ENCODE measurements at regions not wholly inside any gene's neighbourhood (a gene's known extent, or its start where the extent isn't known, plus 50 kb on each side); places are given as distances from the start of the nearest gene placed in this dataset.

- DNase-seq (ENCODE audit: low spot score), result no peak
Observed at GRCh38 chr2:109070290-109070689, 58.7 kb upstream of the SH3RF3 start.

- DNase-seq (ENCODE audit: low spot score), result no peak
Observed at GRCh38 chr2:109069331-109070194, 59.4 kb upstream of the SH3RF3 start.

- no peak for DNase-seq (ENCODE audit: low spot score)
Observed at GRCh38 chr2:109068811-109069210, 60.2 kb upstream of the SH3RF3 start.

GRCh38 chr2:109067631-109068125 lies 61.3 kb upstream of the SH3RF3 start:
- DNase-seq (ENCODE audit: low spot score), result no peak

GRCh38 chr2:109066917-109067597 lies 61.9 kb upstream of the SH3RF3 start:
- DNase-seq (ENCODE audit: low spot score), result no peak

- no peak for DNase-seq (ENCODE audit: low spot score)
Observed at GRCh38 chr2:109066501-109066900, 62.5 kb upstream of the SH3RF3 start.

- no peak for DNase-seq (ENCODE audit: low spot score)
Observed at GRCh38 chr2:109065391-109065734, 63.6 kb upstream of the SH3RF3 start.

GRCh38 chr2:109064660-109065390 lies 64.2 kb upstream of the SH3RF3 start:
- no peak for DNase-seq (ENCODE audit: low spot score)

GRCh38 chr2:109062859-109063700 lies 65.9 kb upstream of the SH3RF3 start:
- no peak for DNase-seq (ENCODE audit: low spot score)

- no peak for DNase-seq (ENCODE audit: low spot score)
Observed at GRCh38 chr2:109062145-109062858, 66.7 kb upstream of the SH3RF3 start.

GRCh38 chr2:109061736-109062135 lies 67.3 kb upstream of the SH3RF3 start:
- DNase-seq (ENCODE audit: low spot score), result no peak

- DNase-seq (ENCODE audit: low spot score), result no peak
Observed at GRCh38 chr2:109060496-109060895, 68.5 kb upstream of the SH3RF3 start.

- DNase-seq (ENCODE audit: low spot score), result no peak
Observed at GRCh38 chr2:109059474-109060165, 69.4 kb upstream of the SH3RF3 start.

- no peak for DNase-seq (ENCODE audit: low spot score)
Observed at GRCh38 chr2:109058802-109059201, 69.8 kb upstream of the EDAR start.

GRCh38 chr2:109058191-109058632 lies 69.2 kb upstream of the EDAR start:
- no peak for DNase-seq (ENCODE audit: low spot score)

- peak; percentile 10 for DNase-seq (ENCODE audit: low spot score)
Observed at GRCh38 chr2:109057686-109058085, 68.7 kb upstream of the EDAR start.

GRCh38 chr2:109055435-109055834 lies 66.4 kb upstream of the EDAR start:
- DNase-seq (ENCODE audit: low spot score), result no peak

- DNase-seq (ENCODE audit: low spot score), result no peak
Observed at GRCh38 chr2:109054865-109055264, 65.8 kb upstream of the EDAR start.

GRCh38 chr2:109053716-109054115 lies 64.7 kb upstream of the EDAR start:
- DNase-seq (ENCODE audit: low spot score), result no peak

- DNase-seq (ENCODE audit: low spot score), result no peak
Observed at GRCh38 chr2:109052922-109053321, 63.9 kb upstream of the EDAR start.

Data from CD4-positive, alpha-beta T cell treated with Interleukin-15 for 4 hours (primary cell).